H1 (cell line): ENCODE measurements at regions not wholly inside any gene's neighbourhood (a gene's known extent, or its start where the extent isn't known, plus 50 kb on each side); places are given as distances from the start of the nearest gene placed in this dataset.

Experiments
- CTCF ChIA-PET: fragments of 300-600 bp; sonication (Branson Sonifier 250); formaldehyde crosslinking; loops from one replicate; lab custom pipeline; 2021; ENCODE audit not compliant: partially characterized antibody; lab: Charles Lee
- POLR2A ChIA-PET: fragments of 300-600 bp; sonication (Branson Sonifier 250); formaldehyde crosslinking; loops from one replicate; lab custom pipeline; 2021; ENCODE audit warnings: inconsistent platforms; ENCODE audit not compliant: partially characterized antibody; lab: Charles Lee
- DNase-seq, 2 experiments: peaks; one replicate each; pipeline versions ENCODE4 v3.0.0 to v3.0.0-alpha.2; 2010 to 2022; ENCODE audit warnings: low spot score in 2 of 2, low read depth in 1 of 2, mixed read lengths in 1 of 2
- FAIRE-seq: peaks from 2 replicates; lab custom pipeline; 2011; peaks lifted over from hg19 to GRCh38; lab: Jason Lieb, UNC
- H2AFZ ChIP-seq: 2 replicates; pipeline ENCODE4 v1.8.1; 2012; ENCODE audit warnings: low read length, inconsistent platforms
- H2AK5ac ChIP-seq: 2 replicates; pipeline ENCODE4 v1.6.1; 2013; ENCODE audit warnings: low read depth, low read length
- H2BK120ac ChIP-seq: replicated peaks from 2 replicates; pipeline ENCODE3; 2013; ENCODE audit warnings: low read depth, low read length, inconsistent platforms
- H2BK12ac ChIP-seq: 2 replicates; pipeline ENCODE4 v1.6.1; 2013; ENCODE audit warnings: low read depth, low read length
- H2BK15ac ChIP-seq: 2 replicates; pipeline ENCODE4 v1.6.1; 2013; ENCODE audit warnings: low read length
- H2BK20ac ChIP-seq: 2 replicates; pipeline ENCODE4 v1.6.1; 2013; ENCODE audit warnings: low read length
- H2BK5ac ChIP-seq: 2 replicates; pipeline ENCODE4 v1.6.1; 2013; ENCODE audit warnings: low read depth, low read length
- H3K14ac ChIP-seq: 2 replicates; pipeline ENCODE4 v1.6.1; 2013; ENCODE audit warnings: inconsistent platforms; ENCODE audit not compliant: insufficient read length
- H3K18ac ChIP-seq: 2 replicates; pipeline ENCODE4 v1.6.1; 2013; ENCODE audit warnings: low read length; ENCODE audit errors: extremely low read depth
- H3K23ac ChIP-seq: 2 replicates; pipeline ENCODE4 v1.6.1; 2013; ENCODE audit warnings: inconsistent platforms; ENCODE audit not compliant: insufficient read length
- H3K23me2 ChIP-seq: 2 replicates; pipeline ENCODE4 v1.6.1; 2013; ENCODE audit warnings: low read depth, low read length
- H3K27ac ChIP-seq: 2 replicates; pipeline ENCODE4 v1.6.1; 2011; ENCODE audit warnings: low read depth, low read length, inconsistent platforms
- H3K27me3 ChIP-seq, 4 experiments: replicated peaks in 1 of 4; 1 replicate in 1 of 4; 2 replicates in 3 of 4; pipeline versions ENCODE4 v1.6.1 to v1.8.1; 2011 to 2013; ENCODE audit warnings: low read length in 3 of 4, mild to moderate bottlenecking in 3 of 4, inconsistent platforms in 2 of 4, mixed read lengths in 2 of 4, moderate library complexity in 1 of 4; ENCODE audit not compliant: control insufficient read depth in 3 of 4, insufficient read depth in 3 of 4; ENCODE audit errors: extremely low read depth in 1 of 4
- H3K36me3 ChIP-seq, 4 experiments: 2 replicates each; pipeline versions ENCODE4 v1.6.1 to v1.8.1; 2011 to 2013; ENCODE audit warnings: mild to moderate bottlenecking in 4 of 4, low read length in 3 of 4, moderate library complexity in 2 of 4, control low read depth in 1 of 4, inconsistent platforms in 1 of 4; ENCODE audit not compliant: insufficient read depth in 4 of 4, control insufficient read depth in 2 of 4
- H3K4ac ChIP-seq: replicated peaks from 2 replicates; pipeline ENCODE3; 2013; ENCODE audit warnings: low read length, low read depth, mixed read lengths, inconsistent platforms; ENCODE audit not compliant: insufficient read length
- H3K4me1 ChIP-seq, 4 experiments: replicated peaks in 1 of 4; 1 replicate in 1 of 4; 2 replicates in 3 of 4; pipeline versions ENCODE4 v1.6.1 to v1.8.1; 2011 to 2013; ENCODE audit warnings: low read length in 3 of 4, inconsistent platforms in 2 of 4, mixed read lengths in 1 of 4; ENCODE audit not compliant: insufficient read depth in 4 of 4, control insufficient read depth in 3 of 4
- H3K4me2 ChIP-seq, 2 experiments: 2 replicates each; pipeline versions ENCODE4 v1.6.1 to v1.8.1; 2011 to 2013; ENCODE audit warnings: low read depth in 2 of 2, low read length in 2 of 2, control low read depth in 1 of 2, inconsistent platforms in 1 of 2, mild to moderate bottlenecking in 1 of 2; ENCODE audit not compliant: insufficient read depth in 1 of 2
- H3K4me3 ChIP-seq, 4 experiments: fragments of 200-600, 300-600 bp in 1 of 4; sonication (generic), shearing (Covaris generic), sonication (Bioruptor Twin) in 1 of 4; 2 replicates each; pipeline versions ENCODE4 v1.5.1 to v1.8.1; 2011 to 2016; ENCODE audit warnings: low read length in 4 of 4, low read depth in 3 of 4, control low read depth in 2 of 4, inconsistent platforms in 2 of 4, mild to moderate bottlenecking in 2 of 4, mixed read lengths in 1 of 4, moderate library complexity in 1 of 4; ENCODE audit not compliant: insufficient read depth in 2 of 4; ENCODE audit errors: extremely low read depth in 1 of 4
- H3K56ac ChIP-seq: replicated peaks from 2 replicates; pipeline ENCODE3; 2013; ENCODE audit warnings: low read depth, mild to moderate bottlenecking, mixed read lengths, low read length, inconsistent platforms; ENCODE audit not compliant: insufficient read length
- H3K79me1 ChIP-seq: 2 replicates; pipeline ENCODE4 v1.6.1; 2013; ENCODE audit warnings: low read depth, low read length, control low read depth
- H3K79me2 ChIP-seq, 2 experiments: 2 replicates each; pipeline versions ENCODE4 v1.6.1 to v1.8.1; 2012 to 2013; ENCODE audit warnings: low read length in 2 of 2, mild to moderate bottlenecking in 2 of 2, inconsistent platforms in 1 of 2; ENCODE audit not compliant: insufficient read depth in 2 of 2, control insufficient read depth in 1 of 2
- H3K9ac ChIP-seq, 4 experiments: replicated peaks in 1 of 4; 1 replicate in 1 of 4; 2 replicates in 3 of 4; pipeline versions ENCODE4 v1.6.1 to v1.8.1; 2011 to 2013; ENCODE audit warnings: low read depth in 3 of 4, low read length in 3 of 4, control low read depth in 2 of 4, mild to moderate bottlenecking in 2 of 4, moderate library complexity in 2 of 4, inconsistent platforms in 1 of 4; ENCODE audit errors: extremely low read depth in 1 of 4
- H3K9me3 ChIP-seq, 2 experiments: 2 replicates each; pipeline versions ENCODE4 v1.6.1 to v1.8.1; 2012 to 2013; ENCODE audit warnings: mild to moderate bottlenecking in 2 of 2, moderate library complexity in 2 of 2, control low read depth in 1 of 2, inconsistent platforms in 1 of 2, low read depth in 1 of 2, low read length in 1 of 2, mixed read lengths in 1 of 2; ENCODE audit not compliant: insufficient read depth in 2 of 2
- H4K20me1 ChIP-seq, 2 experiments: replicated peaks in 1 of 2; 2 replicates each; pipeline versions ENCODE3 to v1.8.1; 2011 to 2013; ENCODE audit warnings: inconsistent platforms in 2 of 2, low read length in 2 of 2, mild to moderate bottlenecking in 1 of 2; ENCODE audit not compliant: insufficient read depth in 2 of 2, control insufficient read depth in 1 of 2
- H4K5ac ChIP-seq: 2 replicates; pipeline ENCODE4 v1.6.1; 2013; ENCODE audit warnings: low read length, low read depth, mixed read lengths, inconsistent platforms; ENCODE audit not compliant: insufficient read length
- H4K8ac ChIP-seq: 2 replicates; pipeline ENCODE4 v1.8.0; 2013; ENCODE audit warnings: mild to moderate bottlenecking, moderate library complexity, low read length, inconsistent platforms; ENCODE audit not compliant: insufficient read depth; ENCODE audit errors: extremely low read depth
- H4K91ac ChIP-seq: replicated peaks from 2 replicates; pipeline ENCODE3; 2013; ENCODE audit warnings: low read length, mixed read lengths, inconsistent platforms; ENCODE audit not compliant: insufficient read length
- JUN ChIP-seq: IDR thresholded peaks from 2 replicates; pipeline ENCODE4 v1.6.1; 2011; ENCODE audit warnings: low read depth, mild to moderate bottlenecking, improper control_type of control experiment, low read length
- RAD21 ChIP-seq, 2 experiments: IDR thresholded peaks in 1 of 2; conservative IDR thresholded peaks in 1 of 2; 2 replicates each; pipeline ENCODE4 v1.6.1; 2011; ENCODE audit warnings: low read depth in 2 of 2, low read length in 2 of 2, improper control_type of control experiment in 1 of 2, inconsistent platforms in 1 of 2, mild to moderate bottlenecking in 1 of 2, moderate library complexity in 1 of 2
- SUZ12 ChIP-seq: fragments of 200-600 bp; sonication (generic); IDR thresholded peaks from 2 replicates; pipeline ENCODE4 v1.6.1; 2012; ENCODE audit warnings: mild to moderate bottlenecking, inconsistent platforms, low read length, moderate library complexity, mixed read lengths
- WGBS, 2 experiments: shearing (Covaris generic) in 1 of 2; methylation state at CpG; one replicate each; pipeline versions ENCODE4 v1.1.6 to v1.1.7; 2013 to 2015; ENCODE audit warnings: low lambda C conversion rate in 2 of 2, mixed read lengths in 2 of 2, inconsistent platforms in 1 of 2, low coverage in 1 of 2, missing lambda C conversion rate in 1 of 2; ENCODE audit not compliant: insufficient replicate concordance in 2 of 2, insufficient coverage in 1 of 2, insufficient read length in 1 of 2; ENCODE audit errors: extremely low coverage in 1 of 2, missing lambda C conversion rate in 1 of 2; 5-methylcytosine and 5-hydroxymethylcytosine counted together

DNA sequence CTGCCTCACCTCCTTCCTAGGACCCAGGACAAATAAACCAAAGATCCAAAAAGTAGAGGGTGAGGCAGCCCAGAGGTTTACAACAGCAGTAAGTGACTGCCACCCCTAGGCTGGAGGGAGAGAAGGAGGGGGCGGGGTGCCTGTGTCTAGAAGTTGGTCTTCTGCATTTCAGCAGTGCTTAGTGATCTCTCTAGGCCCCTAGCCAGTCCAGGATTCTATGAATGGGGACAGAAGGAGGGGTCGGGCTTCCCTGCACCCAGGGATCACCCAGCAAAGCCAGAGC is 62.8 kb upstream of the KDM7A start:
- no peaks in the 10 kb centered on the region for H3K23me2 ChIP-seq
- no peaks in the 10 kb centered on the region for H3K27me3 ChIP-seq
- no peak overlapping the region for H3K4me3 ChIP-seq
- no peak overlapping the region for H2AFZ ChIP-seq
- H4K91ac ChIP-seq, result no peak overlapping the region
- H4K5ac ChIP-seq, result no peak overlapping the region
- 86% methylated on average over 2 of the region's 2 CpGs; no CpG with 5 or more reads in 1 of the 2 experiments for WGBS, 2 experiments
- H2BK12ac ChIP-seq, result no peak overlapping the region
- H3K27ac ChIP-seq, result no peak overlapping the region
- no peaks in the 10 kb centered on the region for H3K9me3 ChIP-seq
- no peak overlapping the region for H3K9ac ChIP-seq
- no peak overlapping the region for H3K18ac ChIP-seq
- H3K79me2 ChIP-seq, result no peaks in the 10 kb centered on the region
- H3K23ac ChIP-seq, result no peak overlapping the region
- H2BK20ac ChIP-seq, result no peak overlapping the region
- no peak overlapping the region for H2BK15ac ChIP-seq
- no peak overlapping the region for H3K56ac ChIP-seq
- no peak overlapping the region for H3K4ac ChIP-seq
- no peak overlapping the region for H2BK120ac ChIP-seq
- FAIRE-seq, result no peak
- POLR2A ChIA-PET, result no interaction called here
- H3K4me2 ChIP-seq, result no peak overlapping the region
- no peaks in the 10 kb centered on the region for H3K36me3 ChIP-seq
- H2AK5ac ChIP-seq, result 0 out of 2 replicates have a peak overlapping the region, but pooled peaks have one; percentile 8
- DNase-seq, result no peak
- no peak overlapping the region for H2BK5ac ChIP-seq
- H4K20me1 ChIP-seq, result no peaks in the 10 kb centered on the region
- H3K14ac ChIP-seq, result no peak overlapping the region
- no peaks in the 10 kb centered on the region for H3K79me1 ChIP-seq
- CTCF ChIA-PET, result no interaction called here
- no peak overlapping the region for H4K8ac ChIP-seq
- TF ChIP-seq JUN, result no peak
- TF ChIP-seq RAD21 (IDR thresholded peaks at IDR 0.05 in 1 of 2, conservative IDR thresholded peaks at IDR 0.05 in 1 of 2; ENCODE audit: low read depth in 2 of 2, low read length in 2 of 2), result peak; percentile 3 to 27; a peak in 2 of 4 replicates
- TF ChIP-seq SUZ12, result no peak
- no peaks in the 10 kb centered on the region; a peak in 2 of 7 replicates for H3K4me1 ChIP-seq
